Fibroblast of the aortic adventitia (primary cell): ENCODE measurements at regions not wholly inside any gene's neighbourhood (a gene's known extent, or its start where the extent isn't known, plus 50 kb on each side); places are given as distances from the start of the nearest gene placed in this dataset.

ENCODE experiments used
- DNase-seq: peaks from one replicate; pipeline ENCODE4 v3.0.0-alpha.2; 2010; ENCODE audit warnings: low read depth
- H3K4me3 ChIP-seq: 2 replicates; pipeline ENCODE4 v1.5.1; 2011; ENCODE audit warnings: low read depth, mild to moderate bottlenecking, control low read depth, low read length, moderate library complexity
- TF ChIP-seq, protein P1 (sequence below): IDR thresholded peaks from 2 replicates; pipeline ENCODE4 v1.5.1; 2011; ENCODE audit warnings: mild to moderate bottlenecking, low read length, control low read depth, inconsistent platforms; ENCODE audit not compliant: insufficient read depth

DNA sequence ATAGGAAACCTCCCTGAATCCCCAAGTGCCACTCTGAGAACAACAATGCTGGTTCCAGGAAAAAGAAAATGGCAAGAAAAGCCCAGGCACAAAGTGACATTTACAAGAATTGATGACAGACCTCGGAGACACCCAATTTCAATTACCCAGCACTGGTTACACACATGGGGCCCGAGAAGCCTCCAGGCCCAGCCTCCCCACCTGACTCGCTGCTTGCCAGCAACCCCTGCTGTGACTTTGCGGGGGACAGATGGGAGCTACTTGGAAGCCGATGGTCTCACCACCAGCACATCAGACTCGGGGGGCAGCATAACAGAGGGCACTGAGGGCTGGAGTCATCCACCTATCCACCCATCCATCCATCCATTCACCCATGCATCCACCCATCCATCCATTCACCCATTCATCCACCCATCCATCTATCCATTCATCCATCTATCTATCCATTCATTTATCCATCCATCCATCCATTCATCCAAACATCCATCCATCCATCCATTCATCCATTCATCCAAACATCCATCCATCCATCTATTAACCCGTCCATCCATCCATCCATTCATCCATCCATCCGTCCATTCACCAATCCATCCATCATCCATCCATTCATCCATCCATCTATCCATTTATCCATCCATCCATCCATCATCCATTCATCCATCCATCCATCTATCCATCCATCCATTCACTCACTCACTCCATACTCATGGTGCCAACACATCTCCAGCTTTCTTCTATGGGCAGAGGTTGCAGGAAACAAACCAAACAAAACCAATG, 567.6 kb downstream of the BRD1 start:
- H3K4me3 ChIP-seq, result no peak overlapping the region
- TF ChIP-seq, protein P1, sequence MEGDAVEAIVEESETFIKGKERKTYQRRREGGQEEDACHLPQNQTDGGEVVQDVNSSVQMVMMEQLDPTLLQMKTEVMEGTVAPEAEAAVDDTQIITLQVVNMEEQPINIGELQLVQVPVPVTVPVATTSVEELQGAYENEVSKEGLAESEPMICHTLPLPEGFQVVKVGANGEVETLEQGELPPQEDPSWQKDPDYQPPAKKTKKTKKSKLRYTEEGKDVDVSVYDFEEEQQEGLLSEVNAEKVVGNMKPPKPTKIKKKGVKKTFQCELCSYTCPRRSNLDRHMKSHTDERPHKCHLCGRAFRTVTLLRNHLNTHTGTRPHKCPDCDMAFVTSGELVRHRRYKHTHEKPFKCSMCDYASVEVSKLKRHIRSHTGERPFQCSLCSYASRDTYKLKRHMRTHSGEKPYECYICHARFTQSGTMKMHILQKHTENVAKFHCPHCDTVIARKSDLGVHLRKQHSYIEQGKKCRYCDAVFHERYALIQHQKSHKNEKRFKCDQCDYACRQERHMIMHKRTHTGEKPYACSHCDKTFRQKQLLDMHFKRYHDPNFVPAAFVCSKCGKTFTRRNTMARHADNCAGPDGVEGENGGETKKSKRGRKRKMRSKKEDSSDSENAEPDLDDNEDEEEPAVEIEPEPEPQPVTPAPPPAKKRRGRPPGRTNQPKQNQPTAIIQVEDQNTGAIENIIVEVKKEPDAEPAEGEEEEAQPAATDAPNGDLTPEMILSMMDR, result no peak
- no peak for DNase-seq

DNA sequence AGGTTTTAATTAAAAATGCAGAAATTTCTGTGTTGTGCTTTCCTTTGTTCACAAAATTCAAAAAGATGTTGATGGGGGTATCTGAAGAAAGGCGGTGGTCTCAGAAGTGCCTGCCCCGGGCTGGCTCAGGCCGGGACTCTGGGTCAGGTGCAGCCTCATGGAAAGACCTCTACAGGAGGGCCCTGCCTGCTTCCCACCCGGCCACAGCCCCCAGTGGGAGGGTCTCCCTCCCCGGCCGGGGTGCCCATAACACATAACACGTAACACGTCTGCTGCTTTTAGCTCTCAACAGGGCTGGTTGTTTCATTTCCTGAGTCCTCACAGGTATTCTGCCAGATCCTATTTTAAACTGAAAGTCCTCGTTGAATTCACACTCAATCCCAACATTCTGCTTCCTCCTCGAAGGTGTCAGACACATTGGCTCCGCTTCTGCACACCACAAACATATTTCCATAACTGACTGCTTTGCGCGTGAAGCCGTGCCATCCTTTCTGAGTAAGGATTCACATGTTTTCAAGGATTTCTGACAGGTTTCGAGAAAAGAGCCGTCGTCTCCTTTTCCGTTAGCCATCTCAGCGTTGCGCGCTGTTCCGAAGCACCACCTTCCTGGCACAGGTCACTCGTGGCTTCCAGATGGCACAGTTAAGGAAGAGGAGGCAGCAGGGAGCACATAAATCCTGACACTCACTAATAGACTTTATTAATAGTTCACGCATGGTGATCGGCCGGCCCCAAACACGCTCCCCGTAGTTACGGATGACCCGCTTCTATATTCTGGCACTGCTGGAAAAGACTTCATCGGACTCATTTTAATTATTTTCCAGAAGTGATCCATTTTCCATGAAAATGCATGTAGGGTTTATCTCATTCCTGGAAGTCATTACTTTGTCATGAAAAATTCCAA, 569.3 kb downstream of the BRD1 start:
- H3K4me3 ChIP-seq, result no peak overlapping the region
- DNase-seq, result no peak
- TF ChIP-seq, protein P1, result no peak

DNA sequence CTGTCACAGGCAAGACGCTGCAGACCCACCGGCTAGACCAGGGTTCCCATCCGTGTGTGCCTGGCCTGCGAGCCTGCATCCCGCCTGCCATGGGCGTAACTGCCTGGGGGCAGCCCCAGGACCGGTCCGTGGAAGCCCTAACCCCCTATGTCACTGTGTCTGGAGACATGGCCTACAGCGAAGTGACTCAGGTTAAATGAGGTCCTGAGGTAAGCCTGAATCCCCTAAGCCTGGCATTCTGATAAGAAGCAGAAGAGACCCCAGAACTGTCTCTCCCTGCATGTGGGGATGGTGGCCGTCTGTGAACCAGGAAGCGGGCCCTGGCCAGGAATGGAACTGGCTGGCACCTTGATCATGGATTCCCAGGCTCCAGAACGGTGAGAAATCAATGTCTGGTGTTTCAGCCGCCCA, 570.1 kb downstream of the BRD1 start:
- H3K4me3 ChIP-seq, result no peak overlapping the region
- TF ChIP-seq, protein P1, result no peak
- no peak for DNase-seq

DNA sequence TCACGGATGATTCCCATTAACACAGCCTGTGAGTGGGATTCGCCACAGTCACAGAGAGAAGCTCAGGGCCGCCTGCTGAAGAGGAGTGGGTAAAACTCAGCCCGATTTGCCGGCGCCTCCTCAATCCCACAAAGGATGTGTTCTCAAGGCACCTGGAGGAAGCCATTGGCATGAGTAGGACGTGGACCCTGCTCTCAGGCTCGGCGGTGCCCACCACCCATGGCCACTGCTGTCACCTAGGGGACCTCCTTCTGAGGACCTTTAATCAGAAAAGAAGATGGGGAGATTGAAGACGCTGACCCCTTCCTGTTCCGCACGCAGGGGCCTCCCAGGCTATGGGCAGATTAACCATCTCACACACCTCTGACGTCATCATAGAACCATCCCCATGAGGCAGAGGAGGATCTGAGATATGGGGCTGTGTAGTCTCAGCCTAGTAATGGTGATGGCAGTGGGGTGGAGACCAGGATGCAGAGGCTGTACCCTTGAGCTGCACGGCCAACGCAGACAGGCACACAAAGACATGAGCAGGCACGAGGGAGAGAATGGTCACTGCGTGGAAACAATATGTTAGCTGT, 571.8 kb downstream of the BRD1 start:
- H3K4me3 ChIP-seq, result no peak overlapping the region
- no peak for DNase-seq
- TF ChIP-seq, protein P1, result no peak

DNA sequence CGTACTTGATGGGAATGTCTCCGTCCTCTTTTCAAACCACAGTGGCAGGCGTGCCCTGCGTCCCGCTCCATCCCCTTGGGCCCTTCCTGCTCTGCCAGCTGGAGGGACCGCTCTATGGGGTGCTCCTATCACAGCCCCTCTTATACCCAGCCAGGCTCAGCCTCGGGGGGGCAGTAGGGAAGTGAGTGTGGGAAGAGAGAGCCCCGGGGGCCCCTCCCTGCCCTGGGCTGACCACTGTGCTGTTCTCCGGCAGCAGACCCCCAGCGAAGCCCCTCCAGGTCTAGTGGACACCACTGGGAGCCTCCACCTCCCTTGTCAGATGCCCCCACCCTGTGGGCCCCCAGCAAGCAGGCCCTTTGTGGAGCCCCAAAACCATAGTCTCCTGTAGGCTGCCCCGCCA, 572.5 kb downstream of the BRD1 start:
- DNase-seq, result no peak
- no peak overlapping the region for H3K4me3 ChIP-seq
- TF ChIP-seq, protein P1, result no peak

DNA sequence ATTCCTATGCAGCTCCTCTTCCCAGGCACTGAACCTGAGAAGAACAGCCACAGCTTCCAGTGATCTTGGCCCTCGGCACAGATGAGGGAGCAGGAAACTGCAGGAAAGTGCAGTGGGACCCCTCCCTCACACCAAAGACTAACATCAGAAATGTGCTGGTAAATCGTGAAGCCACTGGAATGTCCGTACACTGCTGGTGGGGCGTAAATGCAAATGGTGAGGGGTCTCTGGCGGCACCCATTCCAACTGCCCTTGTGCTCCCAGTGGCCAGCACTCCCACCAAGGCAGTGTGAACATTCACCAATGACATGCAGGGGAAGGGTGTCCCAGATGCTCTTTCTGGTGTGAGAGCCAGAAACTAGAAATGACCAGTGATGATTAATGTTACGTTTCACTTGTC, 574.0 kb downstream of the BRD1 start:
- H3K4me3 ChIP-seq, result no peak overlapping the region
- no peak for DNase-seq
- TF ChIP-seq, protein P1, result no peak
